GM12892 (cell line): ENCODE measurements at regions not wholly inside any gene's neighbourhood (a gene's known extent, or its start where the extent isn't known, plus 50 kb on each side); places are given as distances from the start of the nearest gene placed in this dataset.

Experiments used
- POLR2A ChIP-seq: IDR thresholded peaks from 2 replicates; pipeline ENCODE4 v1.6.1; 2011; ENCODE audit warnings: low read depth, low read length, control low read depth
- POLR2AphosphoS5 ChIP-seq: IDR thresholded peaks from 2 replicates; pipeline ENCODE4 v1.6.1; 2011; ENCODE audit warnings: low read depth, low read length, control low read depth
- TAF1 ChIP-seq: IDR thresholded peaks from 2 replicates; pipeline ENCODE4 v1.6.1; 2011; ENCODE audit warnings: low read depth, mild to moderate bottlenecking, control low read depth, low read length, borderline replicate concordance

GRCh38 chr2:224284134-224284946, 117.6 kb downstream of the FAM124B start:
- no peak for TF ChIP-seq POLR2AphosphoS5
- TF ChIP-seq POLR2A: no peak
- no peak for TF ChIP-seq TAF1
